ENCODE measurements at regions not wholly inside any gene's neighbourhood (a gene's known extent, or its start where the extent isn't known, plus 50 kb on each side); places are given as distances from the start of the nearest gene placed in this dataset.

DNA sequence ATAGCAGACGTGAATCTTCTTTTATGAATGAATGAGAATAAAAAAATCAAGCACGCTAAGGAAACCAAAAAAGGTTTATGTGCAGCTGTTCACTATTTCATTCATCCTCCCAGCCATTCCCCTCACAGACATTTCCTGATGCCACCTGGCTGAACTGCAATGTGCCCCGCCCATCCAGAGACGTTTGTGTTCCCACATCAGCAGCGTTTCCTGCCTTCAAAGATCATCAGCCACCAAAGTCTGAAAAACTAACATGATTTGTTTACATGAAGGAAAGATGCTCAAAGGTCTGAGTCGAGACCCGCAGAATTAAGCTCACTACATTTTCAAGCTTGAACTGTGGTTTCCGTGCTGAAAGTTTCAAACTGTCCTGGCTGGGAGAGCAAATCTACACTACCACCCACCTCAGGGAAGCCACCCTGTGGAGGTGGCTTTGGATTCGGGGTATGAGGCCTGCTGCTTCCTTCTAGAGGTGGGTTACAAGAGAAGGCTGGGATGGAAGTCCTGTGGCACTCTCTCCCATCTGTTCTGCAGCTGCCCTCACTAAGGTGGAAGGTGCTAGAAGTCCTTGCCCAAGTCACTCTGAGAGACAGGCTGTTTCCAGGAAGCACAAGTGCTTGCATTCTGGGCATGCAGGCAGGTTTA is 201.3 kb upstream of the OSR1 start:
- H3K4me1 ChIP-seq (ENCODE audit: control insufficient read depth, insufficient read depth, low read length) = no peaks in the 10 kb centered on the region
- TF ChIP-seq GLIS2 (tag by site-specific recombination; IDR thresholded peaks at IDR 0.05) (no peak), ZNF555 (tag by site-specific recombination; conservative IDR thresholded peaks at IDR 0.05) (no peak), ZNF174 (tag by site-specific recombination; IDR thresholded peaks at IDR 0.05) (no peak), ZNF76 (tag by site-specific recombination; IDR thresholded peaks at IDR 0.05; ENCODE audit: borderline replicate concordance, low read depth) (no peak), SP7 (tag by site-specific recombination; IDR thresholded peaks at IDR 0.05) (no peak), ZNF10 (tag by site-specific recombination; IDR thresholded peaks at IDR 0.05) (no peak), ZNF623 (tag by site-specific recombination; IDR thresholded peaks at IDR 0.05) (no peak), OSR2 (tag by site-specific recombination; IDR thresholded peaks at IDR 0.05) (no peak), ZNF768 (tag by site-specific recombination; IDR thresholded peaks at IDR 0.05) (no peak), ZNF610 (tag by site-specific recombination; IDR thresholded peaks at IDR 0.05; ENCODE audit: borderline replicate concordance) (no peak), ZBTB48 (tag by site-specific recombination; IDR thresholded peaks at IDR 0.05) (no peak)
- TF ChIP-seq, protein P1, sequence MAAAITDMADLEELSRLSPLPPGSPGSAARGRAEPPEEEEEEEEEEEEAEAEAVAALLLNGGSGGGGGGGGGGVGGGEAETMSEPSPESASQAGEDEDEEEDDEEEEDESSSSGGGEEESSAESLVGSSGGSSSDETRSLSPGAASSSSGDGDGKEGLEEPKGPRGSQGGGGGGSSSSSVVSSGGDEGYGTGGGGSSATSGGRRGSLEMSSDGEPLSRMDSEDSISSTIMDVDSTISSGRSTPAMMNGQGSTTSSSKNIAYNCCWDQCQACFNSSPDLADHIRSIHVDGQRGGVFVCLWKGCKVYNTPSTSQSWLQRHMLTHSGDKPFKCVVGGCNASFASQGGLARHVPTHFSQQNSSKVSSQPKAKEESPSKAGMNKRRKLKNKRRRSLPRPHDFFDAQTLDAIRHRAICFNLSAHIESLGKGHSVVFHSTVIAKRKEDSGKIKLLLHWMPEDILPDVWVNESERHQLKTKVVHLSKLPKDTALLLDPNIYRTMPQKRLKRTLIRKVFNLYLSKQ (tag by site-specific recombination; IDR thresholded peaks at IDR 0.05; ENCODE audit: borderline replicate concordance) = no peak
- TF ChIP-seq, protein P2, sequence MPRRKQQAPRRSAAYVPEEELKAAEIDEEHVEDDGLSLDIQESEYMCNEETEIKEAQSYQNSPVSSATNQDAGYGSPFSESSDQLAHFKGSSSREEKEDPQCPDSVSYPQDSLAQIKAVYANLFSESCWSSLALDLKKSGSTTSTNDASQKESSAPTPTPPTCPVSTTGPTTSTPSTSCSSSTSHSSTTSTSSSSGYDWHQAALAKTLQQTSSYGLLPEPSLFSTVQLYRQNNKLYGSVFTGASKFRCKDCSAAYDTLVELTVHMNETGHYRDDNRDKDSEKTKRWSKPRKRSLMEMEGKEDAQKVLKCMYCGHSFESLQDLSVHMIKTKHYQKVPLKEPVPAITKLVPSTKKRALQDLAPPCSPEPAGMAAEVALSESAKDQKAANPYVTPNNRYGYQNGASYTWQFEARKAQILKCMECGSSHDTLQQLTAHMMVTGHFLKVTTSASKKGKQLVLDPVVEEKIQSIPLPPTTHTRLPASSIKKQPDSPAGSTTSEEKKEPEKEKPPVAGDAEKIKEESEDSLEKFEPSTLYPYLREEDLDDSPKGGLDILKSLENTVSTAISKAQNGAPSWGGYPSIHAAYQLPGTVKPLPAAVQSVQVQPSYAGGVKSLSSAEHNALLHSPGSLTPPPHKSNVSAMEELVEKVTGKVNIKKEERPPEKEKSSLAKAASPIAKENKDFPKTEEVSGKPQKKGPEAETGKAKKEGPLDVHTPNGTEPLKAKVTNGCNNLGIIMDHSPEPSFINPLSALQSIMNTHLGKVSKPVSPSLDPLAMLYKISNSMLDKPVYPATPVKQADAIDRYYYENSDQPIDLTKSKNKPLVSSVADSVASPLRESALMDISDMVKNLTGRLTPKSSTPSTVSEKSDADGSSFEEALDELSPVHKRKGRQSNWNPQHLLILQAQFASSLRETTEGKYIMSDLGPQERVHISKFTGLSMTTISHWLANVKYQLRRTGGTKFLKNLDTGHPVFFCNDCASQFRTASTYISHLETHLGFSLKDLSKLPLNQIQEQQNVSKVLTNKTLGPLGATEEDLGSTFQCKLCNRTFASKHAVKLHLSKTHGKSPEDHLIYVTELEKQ (tag by site-specific recombination; IDR thresholded peaks at IDR 0.05; ENCODE audit: borderline replicate concordance) = no peak
- TF ChIP-seq, protein P3, sequence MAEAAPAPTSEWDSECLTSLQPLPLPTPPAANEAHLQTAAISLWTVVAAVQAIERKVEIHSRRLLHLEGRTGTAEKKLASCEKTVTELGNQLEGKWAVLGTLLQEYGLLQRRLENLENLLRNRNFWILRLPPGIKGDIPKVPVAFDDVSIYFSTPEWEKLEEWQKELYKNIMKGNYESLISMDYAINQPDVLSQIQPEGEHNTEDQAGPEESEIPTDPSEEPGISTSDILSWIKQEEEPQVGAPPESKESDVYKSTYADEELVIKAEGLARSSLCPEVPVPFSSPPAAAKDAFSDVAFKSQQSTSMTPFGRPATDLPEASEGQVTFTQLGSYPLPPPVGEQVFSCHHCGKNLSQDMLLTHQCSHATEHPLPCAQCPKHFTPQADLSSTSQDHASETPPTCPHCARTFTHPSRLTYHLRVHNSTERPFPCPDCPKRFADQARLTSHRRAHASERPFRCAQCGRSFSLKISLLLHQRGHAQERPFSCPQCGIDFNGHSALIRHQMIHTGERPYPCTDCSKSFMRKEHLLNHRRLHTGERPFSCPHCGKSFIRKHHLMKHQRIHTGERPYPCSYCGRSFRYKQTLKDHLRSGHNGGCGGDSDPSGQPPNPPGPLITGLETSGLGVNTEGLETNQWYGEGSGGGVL (tag by site-specific recombination; IDR thresholded peaks at IDR 0.05) = no peak
- POLR2A ChIA-PET = no interaction called here
- H3K27ac ChIP-seq (ENCODE audit: extremely low read depth, low read depth, low read length) = no peak overlapping the region
- no peaks in the 10 kb centered on the region for H3K36me3 ChIP-seq (ENCODE audit: control insufficient read depth in 2 of 2, insufficient read depth in 1 of 2, low read length in 2 of 2)
- no peak overlapping the region for H3K4me3 ChIP-seq (ENCODE audit: low read depth, low read length)
- no peaks in the 10 kb centered on the region for H3K9me3 ChIP-seq (ENCODE audit: control insufficient read depth, insufficient read depth, low read depth, low read length)
- CTCF ChIA-PET = interaction anchor here (0.5 kb wide), 1 partner anchor 47 kb away, joined by 3 read pairs; no protein-coding TSS in a partner anchor

DNA sequence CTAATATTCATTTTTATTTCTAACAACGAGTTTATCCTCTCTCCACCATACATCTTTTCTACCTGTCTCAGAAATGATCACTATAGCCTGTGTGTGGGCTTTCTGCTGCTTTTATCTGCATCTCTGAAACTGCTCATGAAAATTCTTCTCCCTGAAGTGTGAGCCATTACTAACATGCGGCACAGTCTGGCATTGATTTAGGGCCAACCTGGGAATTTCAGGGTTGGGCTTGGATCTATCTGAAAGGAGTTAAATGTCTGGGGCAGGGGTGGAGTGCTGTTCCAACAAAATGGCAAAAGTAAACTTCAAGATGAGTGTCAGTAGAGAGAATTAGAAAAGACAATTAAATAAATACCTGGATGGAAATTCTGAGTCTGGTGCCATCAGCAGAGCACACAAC is 198.2 kb upstream of the OSR1 start:
- ChIA-PET POLR2A (no interaction called here), CTCF (no interaction called here)
- H3K36me3 ChIP-seq (ENCODE audit: control insufficient read depth in 2 of 2, insufficient read depth in 1 of 2, low read length in 2 of 2) = no peaks in the 10 kb centered on the region
- no peak overlapping the region for H3K4me3 ChIP-seq (ENCODE audit: low read depth, low read length)
- H3K9me3 ChIP-seq (ENCODE audit: control insufficient read depth, insufficient read depth, low read depth, low read length) = no peaks in the 10 kb centered on the region
- TF ChIP-seq, protein P4, sequence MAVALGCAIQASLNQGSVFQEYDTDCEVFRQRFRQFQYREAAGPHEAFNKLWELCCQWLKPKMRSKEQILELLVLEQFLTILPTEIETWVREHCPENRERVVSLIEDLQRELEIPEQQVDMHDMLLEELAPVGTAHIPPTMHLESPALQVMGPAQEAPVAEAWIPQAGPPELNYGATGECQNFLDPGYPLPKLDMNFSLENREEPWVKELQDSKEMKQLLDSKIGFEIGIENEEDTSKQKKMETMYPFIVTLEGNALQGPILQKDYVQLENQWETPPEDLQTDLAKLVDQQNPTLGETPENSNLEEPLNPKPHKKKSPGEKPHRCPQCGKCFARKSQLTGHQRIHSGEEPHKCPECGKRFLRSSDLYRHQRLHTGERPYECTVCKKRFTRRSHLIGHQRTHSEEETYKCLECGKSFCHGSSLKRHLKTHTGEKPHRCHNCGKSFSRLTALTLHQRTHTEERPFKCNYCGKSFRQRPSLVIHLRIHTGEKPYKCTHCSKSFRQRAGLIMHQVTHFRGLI (tag by site-specific recombination; IDR thresholded peaks at IDR 0.05) = peak; percentile 95
- TF ChIP-seq ZBTB17 (tag by site-specific recombination; IDR thresholded peaks at IDR 0.05) = no peak
- H3K4me1 ChIP-seq (ENCODE audit: control insufficient read depth, insufficient read depth, low read length) = no peaks in the 10 kb centered on the region
- H3K27ac ChIP-seq (ENCODE audit: extremely low read depth, low read depth, low read length) = no peak overlapping the region
